Fibroblast of villous mesenchyme (primary cell): ENCODE measurements at regions not wholly inside any gene's neighbourhood (a gene's known extent, or its start where the extent isn't known, plus 50 kb on each side); places are given as distances from the start of the nearest gene placed in this dataset.
"Not testable (repeated sequence)": the region's sequence is repeated elsewhere in the genome, so short reads cannot be mapped to it uniquely, and the experiment has no call there.

Experiments used
- DNase-seq: peaks from one replicate; pipeline ENCODE4 v3.0.0-alpha.2; 2010; ENCODE audit warnings: low read depth
- H3K4me3 ChIP-seq: 2 replicates; pipeline ENCODE4 v1.5.1; 2011; ENCODE audit warnings: low read depth, mild to moderate bottlenecking, low read length
- CTCF ChIP-seq: IDR thresholded peaks from 2 replicates; pipeline ENCODE4 v1.5.1; 2012; ENCODE audit warnings: low read depth, mild to moderate bottlenecking, low read length; ENCODE audit not compliant: insufficient read depth

- no peak for DNase-seq
- no peak for TF ChIP-seq CTCF
- H3K4me3 ChIP-seq = no peak overlapping the region
Measured at GRCh38 chr12:42030588-42030987, 114.1 kb downstream of the GXYLT1 start.

GRCh38 chr12:42027546-42027945 is 117.1 kb downstream of the GXYLT1 start:
- no peak overlapping the region for H3K4me3 ChIP-seq
- DNase-seq = no peak
- no peak for TF ChIP-seq CTCF

GRCh38 chr12:42024495-42024830 is 120.2 kb downstream of the GXYLT1 start:
- no peak overlapping the region for H3K4me3 ChIP-seq
- TF ChIP-seq CTCF = no peak
- no peak for DNase-seq

GRCh38 chr12:42023733-42024494 is 120.8 kb downstream of the GXYLT1 start:
- TF ChIP-seq CTCF = peak; percentile 97
- DNase-seq = peak; percentile 69
- H3K4me3 ChIP-seq = peak overlapping the region; percentile 49

- DNase-seq, H3K4me3 ChIP-seq: not testable (repeated sequence)
Measured at GRCh38 chr12:42021937-42022336, 122.7 kb downstream of the GXYLT1 start.

- DNase-seq = no peak
- TF ChIP-seq CTCF = no peak
- no peak overlapping the region for H3K4me3 ChIP-seq
Measured at GRCh38 chr12:42021469-42021868, 123.2 kb downstream of the GXYLT1 start.

GRCh38 chr12:42020226-42020625 is 124.4 kb downstream of the GXYLT1 start:
- no peak for DNase-seq
- H3K4me3 ChIP-seq = no peak overlapping the region
- TF ChIP-seq CTCF = no peak
